GM12873 (cell line): ENCODE measurements at regions not wholly inside any gene's neighbourhood (a gene's known extent, or its start where the extent isn't known, plus 50 kb on each side); places are given as distances from the start of the nearest gene placed in this dataset.

ENCODE experiments used
- CTCF ChIP-seq: IDR thresholded peaks from 2 replicates; pipeline ENCODE4 v1.5.1; 2012; ENCODE audit warnings: low read depth, mild to moderate bottlenecking, moderate library complexity, low read length, control low read depth; ENCODE audit not compliant: insufficient read depth; ENCODE audit errors: missing control alignments

DNA sequence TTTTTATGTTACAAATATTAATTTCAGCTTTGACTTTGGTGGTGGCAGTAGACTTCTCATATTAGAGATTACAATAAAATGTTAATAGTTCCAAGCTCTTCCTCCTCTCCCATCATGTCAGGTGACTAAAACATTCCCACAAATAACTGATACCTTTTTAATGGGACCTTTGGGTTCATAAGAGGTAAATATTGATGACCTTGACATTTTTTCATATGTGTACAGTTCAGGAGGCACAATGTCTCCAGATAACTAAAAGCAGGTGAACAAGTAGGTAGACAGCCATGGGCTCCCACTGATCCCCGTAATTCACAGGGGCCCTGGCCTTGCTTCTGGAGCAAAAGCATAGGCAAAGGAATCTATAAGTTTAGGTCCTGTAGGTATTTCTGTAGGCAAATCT lies 317.7 kb downstream of the SOX4 start:
- no peak for TF ChIP-seq CTCF

DNA sequence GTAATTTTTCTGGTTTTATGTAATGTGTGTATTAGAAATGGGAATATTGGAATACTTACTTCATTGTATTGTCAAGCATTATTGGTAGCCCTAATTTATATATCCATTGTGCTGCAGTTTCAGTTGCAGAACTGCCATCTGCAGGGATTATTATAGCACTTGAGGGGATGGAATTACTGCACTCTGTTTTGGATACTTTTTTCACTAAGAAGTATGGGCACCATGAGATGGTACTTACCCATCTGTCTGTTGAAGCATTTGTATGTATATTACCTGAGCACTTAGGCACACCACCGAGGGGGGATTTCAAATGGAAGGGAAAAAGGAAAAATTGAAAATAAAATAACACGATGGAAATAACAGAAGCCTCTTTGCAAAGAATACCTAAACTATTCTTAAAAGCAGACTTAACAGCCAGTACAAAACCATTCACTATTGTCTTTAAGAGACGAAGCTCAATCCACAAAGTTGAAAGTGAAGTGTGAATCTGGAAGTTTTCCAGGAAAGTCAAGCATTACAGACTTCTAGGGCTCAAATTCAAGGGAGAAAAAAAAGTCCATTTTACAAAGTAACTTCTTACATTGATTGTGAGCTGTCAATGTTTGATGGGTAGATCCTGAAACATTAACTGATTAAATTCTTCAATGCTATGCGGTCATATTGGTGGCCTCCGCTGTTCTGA lies 318.7 kb downstream of the SOX4 start:
- TF ChIP-seq CTCF = no peak

- no peak for TF ChIP-seq CTCF
Observed at GRCh38 chr6:21914121-21914973, 320.8 kb downstream of the SOX4 start.

DNA sequence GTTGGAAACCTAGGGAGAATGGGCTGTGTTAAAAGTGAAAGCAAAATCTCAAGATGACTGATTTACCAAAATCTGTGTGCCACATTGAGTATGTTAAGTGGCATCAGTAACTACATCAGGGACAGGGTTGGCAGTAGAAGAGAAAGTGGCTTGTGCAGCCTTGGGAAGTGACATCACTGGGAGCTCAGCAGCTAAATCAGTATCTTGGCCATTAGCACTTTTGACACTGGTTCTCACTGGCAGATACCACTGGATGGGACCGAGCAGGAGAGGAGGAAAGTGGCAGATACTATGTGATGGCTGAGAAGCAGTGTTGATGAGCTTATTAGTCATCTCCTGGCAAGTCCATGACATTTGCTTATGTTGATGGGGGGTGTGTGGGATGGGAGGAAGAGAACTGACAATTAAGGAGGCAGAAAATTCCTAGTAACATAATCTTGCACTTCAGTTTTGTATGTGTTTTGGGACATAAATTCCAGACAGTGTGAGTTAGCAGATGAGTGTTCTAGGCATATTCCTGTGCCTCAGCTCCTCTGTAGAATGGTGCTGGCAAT lies 322.2 kb downstream of the SOX4 start:
- TF ChIP-seq CTCF = no peak

DNA sequence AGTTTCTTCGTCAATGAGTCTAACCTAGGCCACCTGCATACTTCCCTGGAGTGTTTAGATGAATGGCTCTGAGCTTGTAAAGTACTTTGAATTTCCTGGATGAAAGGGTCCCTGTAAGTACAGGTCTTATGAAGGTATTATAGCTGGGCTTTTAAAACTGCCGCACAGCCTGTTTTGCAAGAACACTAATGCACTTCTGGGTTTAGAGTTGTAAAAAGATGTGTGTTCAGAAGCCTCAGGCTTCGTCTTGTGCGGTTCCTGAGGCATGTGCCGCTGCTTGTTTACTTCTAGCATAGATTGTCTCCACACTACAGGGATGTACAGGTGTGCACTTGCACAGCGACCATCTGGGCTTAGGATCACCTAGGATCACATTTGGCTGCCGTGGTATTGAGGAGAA lies 324.5 kb downstream of the SOX4 start:
- no peak for TF ChIP-seq CTCF

GRCh38 chr6:21918666-21919065 lies 325.1 kb downstream of the SOX4 start:
- TF ChIP-seq CTCF = no peak

DNA sequence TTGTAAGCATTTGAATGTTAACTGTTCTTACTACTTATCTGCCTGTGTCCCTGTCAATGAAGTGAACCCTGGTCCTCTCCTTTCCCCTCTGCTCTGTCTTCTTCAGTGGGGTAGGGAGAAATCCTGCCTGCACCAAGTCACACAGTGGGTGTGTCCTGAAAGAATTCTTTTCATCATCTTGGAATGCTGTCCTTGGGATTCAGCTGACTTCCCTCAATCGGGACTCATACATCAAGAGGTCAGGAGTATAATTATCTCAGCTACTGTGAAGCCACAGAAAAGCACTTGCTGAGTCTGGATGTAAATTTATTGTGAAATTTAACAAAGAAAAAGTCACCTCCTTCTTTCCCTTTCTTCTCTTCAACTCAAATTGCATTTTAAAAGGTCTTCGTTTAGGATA lies 328.5 kb downstream of the SOX4 start:
- no peak for TF ChIP-seq CTCF
